ENCODE measurements at regions not wholly inside any gene's neighbourhood (a gene's known extent, or its start where the extent isn't known, plus 50 kb on each side); places are given as distances from the start of the nearest gene placed in this dataset.

DNA sequence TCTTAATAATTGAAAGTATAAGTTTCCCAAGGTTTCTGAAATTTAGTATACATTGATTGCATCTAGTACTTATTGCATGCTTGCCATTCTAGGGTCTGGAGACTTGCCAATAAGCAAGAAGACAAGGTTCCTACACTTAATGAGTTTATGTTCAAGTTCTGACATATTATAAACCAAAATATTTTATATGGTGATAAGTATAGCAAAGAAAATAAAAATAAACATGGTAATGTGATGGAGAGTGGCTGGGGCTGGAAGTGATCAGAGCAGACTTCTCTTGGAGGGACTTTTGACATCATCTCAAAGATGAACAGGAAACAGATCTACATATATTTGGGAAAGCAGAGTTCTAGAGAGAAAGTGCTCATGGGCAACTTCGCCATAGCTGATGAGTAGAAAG, 119.5 kb upstream of the EPHA4 start (continued):
- TF ChIP-seq ZBTB40 (IDR thresholded peaks at IDR 0.05) = no peak
- TF ChIP-seq ZBTB40 (CRISPR knock-in tag; IDR thresholded peaks at IDR 0.05) = no peak

GRCh38 chr2:221689140-221689539, 117.0 kb upstream of the EPHA4 start:
- in situ Hi-C loops (cut with HindIII; ENCODE audit: extremely low pct_ligation_motif_present, low pct_unique_long_range_greater_than_20kb) (no loop called here), intact Hi-C loops (cut with micrococcal nuclease; ENCODE audit: unreplicated experiment) (no loop called here)
- H3K9me3 ChIP-seq (ENCODE audit: low read length) = no peaks in the 10 kb centered on the region; the same call in 1 of the 2 replicates
- no peak overlapping the region for H2AFZ ChIP-seq (ENCODE audit: low read length)
- ChIA-PET CTCF (ENCODE audit: low intra/inter-chr PET ratio, low total read pairs) (no interaction called here), POLR2A (no interaction called here)
- no peaks in the 10 kb centered on the region for H3K79me2 ChIP-seq (ENCODE audit: insufficient read depth, low read length)
- H4K20me1 ChIP-seq (ENCODE audit: insufficient read depth, low read length) = no peaks in the 10 kb centered on the region
- H3K9ac ChIP-seq (ENCODE audit: insufficient read depth, low read depth, low read length) = no peak overlapping the region
- H3K27me3 ChIP-seq (ENCODE audit: control insufficient read depth in 1 of 2, insufficient read depth in 2 of 2, low read length in 2 of 2) = no peaks in the 10 kb centered on the region
- H3K4me1 ChIP-seq (ENCODE audit: insufficient read depth, low read length) = no peaks in the 10 kb centered on the region
- WGBS (ENCODE audit: low lambda C conversion rate) = under 1% methylated on average over 7 of the region's 7 CpGs
- no peaks in the 10 kb centered on the region for H3K36me3 ChIP-seq (replicated peaks in 1 of 2; ENCODE audit: control insufficient read depth in 1 of 2, insufficient read depth in 2 of 2, low read length in 2 of 2)
- no peak overlapping the region for H3K27ac ChIP-seq (ENCODE audit: extremely low read length, insufficient read depth, low read length)
- H3K4me2 ChIP-seq (ENCODE audit: low read depth, low read length) = no peak overlapping the region
- BruUV-seq (replicated peaks) = no TSS peak
- ATAC-seq (no peak), FAIRE-seq (no peak), DNase-seq (ENCODE audit: low spot score) (no peak)
- H3K4me3 ChIP-seq (replicated peaks in 1 of 3; ENCODE audit: insufficient read depth in 1 of 3, low read depth in 2 of 3, low read length in 3 of 3) = no peak overlapping the region
- TF ChIP-seq THAP11 (CRISPR knock-in tag; IDR thresholded peaks at IDR 0.05) = no peak
- TF ChIP-seq, protein P1, sequence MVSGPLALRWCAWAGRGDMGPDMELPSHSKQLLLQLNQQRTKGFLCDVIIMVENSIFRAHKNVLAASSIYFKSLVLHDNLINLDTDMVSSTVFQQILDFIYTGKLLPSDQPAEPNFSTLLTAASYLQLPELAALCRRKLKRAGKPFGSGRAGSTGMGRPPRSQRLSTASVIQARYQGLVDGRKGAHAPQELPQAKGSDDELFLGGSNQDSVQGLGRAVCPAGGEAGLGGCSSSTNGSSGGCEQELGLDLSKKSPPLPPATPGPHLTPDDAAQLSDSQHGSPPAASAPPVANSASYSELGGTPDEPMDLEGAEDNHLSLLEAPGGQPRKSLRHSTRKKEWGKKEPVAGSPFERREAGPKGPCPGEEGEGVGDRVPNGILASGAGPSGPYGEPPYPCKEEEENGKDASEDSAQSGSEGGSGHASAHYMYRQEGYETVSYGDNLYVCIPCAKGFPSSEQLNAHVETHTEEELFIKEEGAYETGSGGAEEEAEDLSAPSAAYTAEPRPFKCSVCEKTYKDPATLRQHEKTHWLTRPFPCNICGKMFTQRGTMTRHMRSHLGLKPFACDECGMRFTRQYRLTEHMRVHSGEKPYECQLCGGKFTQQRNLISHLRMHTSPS (CRISPR knock-in tag; IDR thresholded peaks at IDR 0.05; ENCODE audit: low read depth) = no peak
- no peak for TF ChIP-seq TBL1XR1 (IDR thresholded peaks at IDR 0.05; ENCODE audit: borderline replicate concordance, low read length, partially characterized antibody)
- TF ChIP-seq FOXP1 (IDR thresholded peaks at IDR 0.05) = no peak
- no peak for TF ChIP-seq FOXP1 (CRISPR knock-in tag; IDR thresholded peaks at IDR 0.05)
- TF ChIP-seq PRDM15 (CRISPR knock-in tag; IDR thresholded peaks at IDR 0.05) = no peak
- TF ChIP-seq MED13 (CRISPR knock-in tag; IDR thresholded peaks at IDR 0.05) = no peak
- no peak for TF ChIP-seq ZNF567 (CRISPR knock-in tag; IDR thresholded peaks at IDR 0.05; ENCODE audit: borderline replicate concordance)

Measured in HepG2 (cell line).